ENCODE measurements at regions not wholly inside any gene's neighbourhood (a gene's known extent, or its start where the extent isn't known, plus 50 kb on each side); places are given as distances from the start of the nearest gene placed in this dataset.

DNA sequence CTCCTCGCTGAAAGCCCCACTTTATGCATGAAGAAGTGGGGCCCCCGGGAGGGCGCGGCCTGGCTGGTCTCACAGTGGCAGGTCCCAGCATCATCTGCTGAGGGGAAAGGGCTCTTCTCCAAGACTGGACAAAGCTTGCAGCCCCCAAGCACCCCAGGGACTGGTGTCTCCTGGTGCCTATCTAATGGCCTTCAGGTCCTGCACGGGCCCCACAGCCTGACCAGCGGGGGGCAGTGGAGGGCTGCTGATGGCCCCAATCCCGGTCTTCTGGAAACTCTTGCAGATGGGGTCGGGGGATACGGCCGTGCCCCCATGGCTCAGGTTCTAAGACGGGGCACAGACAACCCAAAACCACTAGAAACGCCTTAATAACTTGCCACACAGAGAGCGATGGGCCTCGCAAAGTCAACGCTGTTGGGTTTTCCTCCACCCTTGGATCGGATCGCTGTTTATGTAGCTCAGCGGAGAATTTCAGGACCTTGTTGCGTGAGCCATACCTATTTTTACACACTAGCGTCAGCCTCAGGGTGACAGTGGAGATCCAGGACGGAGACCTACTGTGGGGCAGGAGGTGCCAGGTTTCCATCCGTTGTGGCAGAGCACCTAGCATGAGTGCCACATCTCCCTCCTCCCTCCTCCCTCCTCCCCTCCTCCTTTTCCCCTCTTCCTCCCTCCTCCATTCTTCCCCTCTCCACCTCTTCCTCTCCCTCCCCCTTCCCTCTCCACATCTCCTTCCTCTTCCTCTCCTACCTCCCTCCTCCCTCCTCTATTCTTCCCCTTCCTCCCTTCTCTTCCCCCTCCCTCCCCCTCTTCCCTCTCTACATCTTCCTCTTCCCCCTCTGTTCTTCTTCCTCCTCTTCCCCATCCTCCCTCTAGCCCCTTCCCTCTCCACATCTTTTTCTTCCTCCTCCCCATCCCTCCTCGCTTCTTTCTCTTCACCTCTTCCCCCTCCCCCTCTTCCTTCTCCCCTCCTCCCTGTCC lies 79.3 kb upstream of the ALDH1L1 start:
- DNase-seq, result peak; percentile 79
- Histone ChIP-seq H3K4me2 (no peak overlapping the region), H3K27me3 (ENCODE audit: insufficient read depth) (no peaks in the 10 kb centered on the region), H3F3A (replicated peaks; ENCODE audit: insufficient read depth) (no peaks in the 10 kb centered on the region), H3K27ac (ENCODE audit: low read depth in 2 of 2, low read length in 1 of 2) (no peak overlapping the region), H3K36me3 (replicated peaks in 1 of 2; ENCODE audit: control insufficient read depth in 1 of 2, insufficient read depth in 2 of 2, low read length in 1 of 2) (no peaks in the 10 kb centered on the region), H2AFZ (ENCODE audit: low read depth) (no peak overlapping the region), H3K9me2 (no peaks in the 10 kb centered on the region), H3K4me3 (ENCODE audit: low read depth in 2 of 2, low read length in 1 of 2) (no peak overlapping the region), H4K20me1 (ENCODE audit: insufficient read depth) (no peaks in the 10 kb centered on the region), H3K4me1 (ENCODE audit: control insufficient read depth in 1 of 2, insufficient read depth in 2 of 2, low read depth in 1 of 2, low read length in 1 of 2) (peaks cover 3 to 4% of the 10 kb centered on the region in 2 experiments; a peak in 2 of 4 replicates), H3K9ac (no peak overlapping the region), H3K79me2 (ENCODE audit: insufficient read depth) (no peaks in the 10 kb centered on the region), H3K9me3 (no peaks in the 10 kb centered on the region)
- WGBS (ENCODE audit: low lambda C conversion rate), result 74% methylated on average over 17 of the region's 23 CpGs
- ChIA-PET POLR2A (no interaction called here), CTCF (interaction anchor here (0.6 to 3.1 kb wide), 7 partner anchors 11 to 137 kb away, joined by 3 to 15 read pairs (median 4); partner anchors contain the start of gene ALDH1L1)
- TF ChIP-seq JUND (IDR thresholded peaks at IDR 0.05) (no peak), CHD2 (IDR thresholded peaks at IDR 0.05; ENCODE audit: low read length, partially characterized antibody) (no peak), NFIC (IDR thresholded peaks at IDR 0.05; ENCODE audit: borderline replicate concordance) (no peak), RAD21 (IDR thresholded peaks at IDR 0.05; ENCODE audit: low read length) (peak; percentile 73), SMC3 (IDR thresholded peaks at IDR 0.05; ENCODE audit: low read depth, low read length) (peak; percentile 54), EP300 (IDR thresholded peaks at IDR 0.05; ENCODE audit: borderline replicate concordance in 1 of 2, low read depth in 1 of 2, low read length in 1 of 2) (no peak), RXRA (IDR thresholded peaks at IDR 0.05; ENCODE audit: borderline replicate concordance, low read depth) (no peak), GATA2 (CRISPR knock-in tag; IDR thresholded peaks at IDR 0.05) (no peak), TAF1 (IDR thresholded peaks at IDR 0.05; ENCODE audit: borderline replicate concordance, low read depth, low read length) (no peak), FOSL2 (IDR thresholded peaks at IDR 0.05; ENCODE audit: borderline replicate concordance, low read depth) (no peak), ELF1 (IDR thresholded peaks at IDR 0.05) (no peak)
- TF ChIP-seq, protein P1, sequence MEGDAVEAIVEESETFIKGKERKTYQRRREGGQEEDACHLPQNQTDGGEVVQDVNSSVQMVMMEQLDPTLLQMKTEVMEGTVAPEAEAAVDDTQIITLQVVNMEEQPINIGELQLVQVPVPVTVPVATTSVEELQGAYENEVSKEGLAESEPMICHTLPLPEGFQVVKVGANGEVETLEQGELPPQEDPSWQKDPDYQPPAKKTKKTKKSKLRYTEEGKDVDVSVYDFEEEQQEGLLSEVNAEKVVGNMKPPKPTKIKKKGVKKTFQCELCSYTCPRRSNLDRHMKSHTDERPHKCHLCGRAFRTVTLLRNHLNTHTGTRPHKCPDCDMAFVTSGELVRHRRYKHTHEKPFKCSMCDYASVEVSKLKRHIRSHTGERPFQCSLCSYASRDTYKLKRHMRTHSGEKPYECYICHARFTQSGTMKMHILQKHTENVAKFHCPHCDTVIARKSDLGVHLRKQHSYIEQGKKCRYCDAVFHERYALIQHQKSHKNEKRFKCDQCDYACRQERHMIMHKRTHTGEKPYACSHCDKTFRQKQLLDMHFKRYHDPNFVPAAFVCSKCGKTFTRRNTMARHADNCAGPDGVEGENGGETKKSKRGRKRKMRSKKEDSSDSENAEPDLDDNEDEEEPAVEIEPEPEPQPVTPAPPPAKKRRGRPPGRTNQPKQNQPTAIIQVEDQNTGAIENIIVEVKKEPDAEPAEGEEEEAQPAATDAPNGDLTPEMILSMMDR (IDR thresholded peaks at IDR 0.05), result peak; percentile 45
- TF ChIP-seq, protein P2, sequence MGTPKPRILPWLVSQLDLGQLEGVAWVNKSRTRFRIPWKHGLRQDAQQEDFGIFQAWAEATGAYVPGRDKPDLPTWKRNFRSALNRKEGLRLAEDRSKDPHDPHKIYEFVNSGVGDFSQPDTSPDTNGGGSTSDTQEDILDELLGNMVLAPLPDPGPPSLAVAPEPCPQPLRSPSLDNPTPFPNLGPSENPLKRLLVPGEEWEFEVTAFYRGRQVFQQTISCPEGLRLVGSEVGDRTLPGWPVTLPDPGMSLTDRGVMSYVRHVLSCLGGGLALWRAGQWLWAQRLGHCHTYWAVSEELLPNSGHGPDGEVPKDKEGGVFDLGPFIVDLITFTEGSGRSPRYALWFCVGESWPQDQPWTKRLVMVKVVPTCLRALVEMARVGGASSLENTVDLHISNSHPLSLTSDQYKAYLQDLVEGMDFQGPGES (IDR thresholded peaks at IDR 0.05; ENCODE audit: low read depth, low read length), result no peak

DNA sequence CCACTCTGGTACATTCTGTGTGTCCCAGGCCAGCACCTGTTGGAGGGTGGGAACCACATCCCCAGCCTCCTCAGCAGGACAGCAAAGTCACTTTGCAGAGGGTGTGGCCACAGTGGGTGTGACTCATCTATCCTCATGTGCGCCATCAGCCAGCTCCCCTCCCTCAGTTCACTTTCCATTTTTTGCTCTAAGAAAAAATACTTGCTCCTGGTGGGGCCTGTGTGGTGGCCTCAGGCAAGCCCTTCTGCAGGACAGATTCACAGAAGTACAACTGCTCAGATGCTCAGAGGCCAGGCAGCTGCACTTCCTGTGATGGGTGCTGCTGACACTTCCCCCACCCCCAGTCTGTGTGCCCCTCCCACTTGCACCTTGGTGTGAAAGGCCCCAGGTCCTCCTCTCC lies 78.3 kb upstream of the ALDH1L1 start:
- Histone ChIP-seq H3K9me2 (no peaks in the 10 kb centered on the region), H4K20me1 (ENCODE audit: insufficient read depth) (no peaks in the 10 kb centered on the region), H3K79me2 (ENCODE audit: insufficient read depth) (no peaks in the 10 kb centered on the region), H2AFZ (ENCODE audit: low read depth) (no peak overlapping the region), H3K4me3 (ENCODE audit: low read depth in 2 of 2, low read length in 1 of 2) (no peak overlapping the region), H3K27ac (ENCODE audit: low read depth in 2 of 2, low read length in 1 of 2) (no peak overlapping the region), H3F3A (replicated peaks; ENCODE audit: insufficient read depth) (no peaks in the 10 kb centered on the region), H3K9me3 (no peaks in the 10 kb centered on the region), H3K4me1 (ENCODE audit: control insufficient read depth in 1 of 2, insufficient read depth in 2 of 2, low read depth in 1 of 2, low read length in 1 of 2) (peaks cover 3 to 4% of the 10 kb centered on the region in 2 experiments; a peak in 2 of 4 replicates), H3K9ac (no peak overlapping the region), H3K27me3 (ENCODE audit: insufficient read depth) (no peaks in the 10 kb centered on the region), H3K36me3 (replicated peaks in 1 of 2; ENCODE audit: control insufficient read depth in 1 of 2, insufficient read depth in 2 of 2, low read length in 1 of 2) (no peaks in the 10 kb centered on the region), H3K4me2 (no peak overlapping the region)
- CTCF ChIA-PET, result interaction anchor here (1.1 to 3.1 kb wide), 3 partner anchors 12 to 130 kb away, joined by 4 to 15 read pairs (median 10); no protein-coding TSS in a partner anchor
- POLR2A ChIA-PET, result no interaction called here
- DNase-seq, result no peak
- WGBS (ENCODE audit: low lambda C conversion rate), result 60% methylated on average over 1 of the region's 1 CpG
- TF ChIP-seq, protein P1 (IDR thresholded peaks at IDR 0.05), result no peak
- TF ChIP-seq RXRA (IDR thresholded peaks at IDR 0.05; ENCODE audit: borderline replicate concordance, low read depth) (no peak), RAD21 (IDR thresholded peaks at IDR 0.05; ENCODE audit: low read length) (no peak), RCOR1 (IDR thresholded peaks at IDR 0.05; ENCODE audit: low read length) (no peak), SMC3 (IDR thresholded peaks at IDR 0.05; ENCODE audit: low read depth, low read length) (no peak), TAF1 (IDR thresholded peaks at IDR 0.05; ENCODE audit: borderline replicate concordance, low read depth, low read length) (no peak), EZH2phosphoT487 (IDR thresholded peaks at IDR 0.05; ENCODE audit: borderline replicate concordance, low read depth) (no peak), TEAD4 (IDR thresholded peaks at IDR 0.05; ENCODE audit: borderline replicate concordance, insufficient read depth) (no peak)
- TF ChIP-seq, protein P3, sequence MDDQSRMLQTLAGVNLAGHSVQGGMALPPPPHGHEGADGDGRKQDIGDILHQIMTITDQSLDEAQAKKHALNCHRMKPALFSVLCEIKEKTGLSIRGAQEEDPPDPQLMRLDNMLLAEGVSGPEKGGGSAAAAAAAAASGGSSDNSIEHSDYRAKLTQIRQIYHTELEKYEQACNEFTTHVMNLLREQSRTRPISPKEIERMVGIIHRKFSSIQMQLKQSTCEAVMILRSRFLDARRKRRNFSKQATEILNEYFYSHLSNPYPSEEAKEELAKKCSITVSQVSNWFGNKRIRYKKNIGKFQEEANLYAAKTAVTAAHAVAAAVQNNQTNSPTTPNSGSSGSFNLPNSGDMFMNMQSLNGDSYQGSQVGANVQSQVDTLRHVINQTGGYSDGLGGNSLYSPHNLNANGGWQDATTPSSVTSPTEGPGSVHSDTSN (IDR thresholded peaks at IDR 0.05), result no peak
- TF ChIP-seq, protein P4, sequence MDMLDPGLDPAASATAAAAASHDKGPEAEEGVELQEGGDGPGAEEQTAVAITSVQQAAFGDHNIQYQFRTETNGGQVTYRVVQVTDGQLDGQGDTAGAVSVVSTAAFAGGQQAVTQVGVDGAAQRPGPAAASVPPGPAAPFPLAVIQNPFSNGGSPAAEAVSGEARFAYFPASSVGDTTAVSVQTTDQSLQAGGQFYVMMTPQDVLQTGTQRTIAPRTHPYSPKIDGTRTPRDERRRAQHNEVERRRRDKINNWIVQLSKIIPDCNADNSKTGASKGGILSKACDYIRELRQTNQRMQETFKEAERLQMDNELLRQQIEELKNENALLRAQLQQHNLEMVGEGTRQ (IDR thresholded peaks at IDR 0.05; ENCODE audit: borderline replicate concordance, low read depth, low read length), result no peak

All from SK-N-SH (cell line).